GM12874 (cell line): ENCODE measurements at regions not wholly inside any gene's neighbourhood (a gene's known extent, or its start where the extent isn't known, plus 50 kb on each side); places are given as distances from the start of the nearest gene placed in this dataset.

Experiments
- TF ChIP-seq, protein P1 (sequence below): IDR thresholded peaks from 2 replicates; pipeline ENCODE4 v1.5.1; 2011; ENCODE audit warnings: low read depth, mild to moderate bottlenecking, control low read depth, low read length, moderate library complexity; ENCODE audit not compliant: insufficient read depth

- TF ChIP-seq, protein P1, sequence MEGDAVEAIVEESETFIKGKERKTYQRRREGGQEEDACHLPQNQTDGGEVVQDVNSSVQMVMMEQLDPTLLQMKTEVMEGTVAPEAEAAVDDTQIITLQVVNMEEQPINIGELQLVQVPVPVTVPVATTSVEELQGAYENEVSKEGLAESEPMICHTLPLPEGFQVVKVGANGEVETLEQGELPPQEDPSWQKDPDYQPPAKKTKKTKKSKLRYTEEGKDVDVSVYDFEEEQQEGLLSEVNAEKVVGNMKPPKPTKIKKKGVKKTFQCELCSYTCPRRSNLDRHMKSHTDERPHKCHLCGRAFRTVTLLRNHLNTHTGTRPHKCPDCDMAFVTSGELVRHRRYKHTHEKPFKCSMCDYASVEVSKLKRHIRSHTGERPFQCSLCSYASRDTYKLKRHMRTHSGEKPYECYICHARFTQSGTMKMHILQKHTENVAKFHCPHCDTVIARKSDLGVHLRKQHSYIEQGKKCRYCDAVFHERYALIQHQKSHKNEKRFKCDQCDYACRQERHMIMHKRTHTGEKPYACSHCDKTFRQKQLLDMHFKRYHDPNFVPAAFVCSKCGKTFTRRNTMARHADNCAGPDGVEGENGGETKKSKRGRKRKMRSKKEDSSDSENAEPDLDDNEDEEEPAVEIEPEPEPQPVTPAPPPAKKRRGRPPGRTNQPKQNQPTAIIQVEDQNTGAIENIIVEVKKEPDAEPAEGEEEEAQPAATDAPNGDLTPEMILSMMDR, result no peak
Measured at GRCh38 chr2:43020296-43020695, 206.1 kb downstream of the ZFP36L2 start.

DNA sequence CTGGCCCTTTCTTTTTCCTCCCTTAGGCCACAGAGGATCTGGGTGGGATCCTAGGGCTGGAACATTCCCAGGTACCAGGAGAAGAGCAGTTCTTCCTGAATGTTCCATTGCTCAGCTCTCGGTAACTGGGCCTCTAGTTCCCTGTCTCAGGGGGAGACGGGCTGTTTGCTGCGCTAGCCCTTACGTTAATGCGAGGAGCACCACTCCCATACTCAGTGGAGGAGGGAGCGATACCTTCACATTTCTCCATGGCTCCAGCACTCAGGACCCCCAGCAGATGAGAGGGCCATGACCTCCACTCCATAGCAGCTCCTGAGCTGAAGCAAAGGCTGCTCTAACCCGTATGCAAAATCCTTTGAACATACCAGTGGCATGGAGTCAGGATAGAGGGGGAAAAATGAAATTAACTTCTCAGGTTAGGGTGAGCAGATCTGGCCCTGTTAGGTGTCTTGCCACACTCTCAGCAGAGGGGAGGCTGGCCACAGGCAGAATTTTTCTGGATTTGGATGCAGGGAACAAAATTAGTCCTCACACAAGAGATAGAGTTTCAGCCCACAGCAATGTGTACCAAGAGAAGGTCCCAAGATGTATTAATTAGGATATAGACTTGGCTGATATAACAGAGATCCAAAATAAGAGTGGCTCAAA, 206.7 kb downstream of the ZFP36L2 start:
- TF ChIP-seq, protein P1, result no peak

DNA sequence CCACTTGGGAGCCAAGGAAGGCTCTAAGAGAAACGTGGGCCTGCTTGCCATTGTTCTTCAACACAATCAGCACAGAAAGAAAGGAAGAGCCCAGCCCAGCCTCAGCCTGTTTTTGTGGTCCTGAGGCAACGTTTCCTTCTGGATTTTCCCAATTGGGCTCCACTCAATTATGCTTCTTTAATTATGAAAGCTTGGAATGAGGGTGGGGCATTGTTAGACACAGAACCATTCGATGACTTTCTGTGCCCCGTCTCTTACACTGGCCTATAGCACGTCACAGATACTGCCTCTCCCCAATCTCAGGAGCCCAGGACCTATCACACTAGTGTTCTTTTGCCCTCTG, 207.4 kb downstream of the ZFP36L2 start:
- TF ChIP-seq, protein P1, result no peak

DNA sequence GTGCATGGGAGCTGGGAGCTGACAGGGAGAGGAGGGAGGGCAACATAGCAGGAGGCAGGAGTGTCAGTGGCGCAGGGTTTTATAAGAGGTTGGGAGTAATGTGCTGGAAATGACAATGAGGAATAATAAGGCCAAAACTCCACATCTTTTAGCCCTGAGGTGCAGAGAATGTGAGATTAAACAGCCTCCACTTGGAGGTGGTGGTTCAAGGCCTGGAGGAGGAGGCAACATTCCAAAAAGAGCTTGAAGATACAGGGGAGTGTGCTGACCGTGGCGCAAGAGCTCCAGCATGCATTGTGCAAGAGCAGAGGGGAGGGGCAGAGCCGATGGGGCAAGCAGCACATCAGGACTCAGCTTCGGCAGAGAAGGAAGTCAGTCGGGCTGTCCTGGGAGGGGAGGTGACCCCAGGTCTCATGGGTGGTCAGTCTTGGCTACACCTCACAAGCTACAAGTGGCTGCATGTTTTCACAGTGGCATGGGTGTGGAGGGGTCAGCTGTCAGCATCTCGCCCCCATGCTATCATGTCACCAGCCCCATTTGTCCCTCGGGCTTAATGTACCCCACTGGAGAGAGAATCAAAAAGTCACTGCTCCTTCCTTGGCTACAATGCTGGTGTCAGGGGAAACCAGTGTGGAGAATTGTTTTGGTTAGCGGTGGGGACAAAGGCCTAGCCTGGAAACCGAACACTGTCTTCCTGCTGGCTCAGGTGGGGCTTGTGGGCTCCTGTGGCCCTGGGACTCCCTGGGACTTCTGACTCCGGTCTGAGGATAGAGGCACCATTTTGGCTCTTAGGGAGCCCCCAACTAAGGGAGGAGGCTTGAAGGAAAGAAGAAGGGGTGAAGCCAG, 208.0 kb downstream of the ZFP36L2 start:
- TF ChIP-seq, protein P1, result no peak

DNA sequence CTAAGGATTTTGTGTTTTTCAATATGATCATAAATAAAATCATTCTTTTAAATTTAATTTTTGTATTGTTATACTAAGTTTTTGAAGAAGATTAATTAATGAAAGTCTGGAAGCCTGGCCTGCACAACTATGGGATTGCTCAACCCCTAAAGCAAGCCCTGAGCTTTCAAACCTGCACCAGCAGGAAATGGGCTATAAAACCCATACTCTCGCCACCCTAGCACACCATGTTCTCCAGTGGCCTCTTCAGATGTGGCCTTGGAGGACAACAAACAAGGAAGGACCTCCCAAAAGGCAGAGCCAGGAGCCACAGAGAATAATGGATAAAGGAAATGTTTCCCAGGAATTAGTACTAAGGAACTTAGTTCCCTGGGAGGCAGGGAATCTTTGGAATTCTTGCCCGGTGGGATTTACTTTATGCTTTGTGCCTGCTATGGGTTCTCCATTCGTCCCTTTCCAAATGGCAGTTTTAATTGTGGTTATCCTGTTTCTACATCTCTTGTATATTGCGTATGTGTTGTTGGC, 212.5 kb downstream of the ZFP36L2 start:
- TF ChIP-seq, protein P1, result no peak

DNA sequence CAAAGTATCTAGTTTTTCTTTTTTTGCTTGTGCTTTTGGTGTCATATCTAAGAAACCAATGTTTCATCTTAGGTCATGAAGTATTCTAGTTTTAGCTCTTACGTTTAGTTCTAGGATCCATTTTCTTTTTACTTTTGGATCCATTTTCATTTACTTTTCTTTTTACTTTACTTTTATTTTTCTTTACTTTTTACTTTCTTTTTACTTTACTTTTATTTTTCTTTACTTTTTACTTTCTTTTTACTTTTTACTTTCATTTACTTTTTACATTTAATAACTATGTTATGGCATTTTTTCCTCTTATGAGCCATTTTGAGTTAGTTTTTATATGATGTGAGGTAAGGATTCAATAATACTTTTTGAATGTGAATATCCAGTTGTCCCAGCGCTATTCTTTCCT, 213.4 kb downstream of the ZFP36L2 start:
- TF ChIP-seq, protein P1, result no peak

GRCh38 chr2:43011158-43011491, 215.3 kb downstream of the ZFP36L2 start:
- TF ChIP-seq, protein P1, result no peak
